Activated CD8-positive, alpha-beta T cell treated with anti-CD3 and anti-CD28 coated beads, Interleukin-2, amount 10 ng/mL, durations not matched to agents 7 days and 5 days (primary cell): ENCODE measurements at regions not wholly inside any gene's neighbourhood (a gene's known extent, or its start where the extent isn't known, plus 50 kb on each side); places are given as distances from the start of the nearest gene placed in this dataset.

Source experiments
- ATAC-seq: fragments of 150-1000 bp; cut with Tn5 transposase; one replicate; pipeline ENCODE4 v1.10.0; 2021; ENCODE audit warnings: moderate library complexity
- CTCF ChIA-PET: fragments of 350-600 bp; sonication (Branson Sonifier 250); formaldehyde crosslinking; loops from one replicate; lab custom pipeline; 2021; ENCODE audit warnings: antibody characterized with exemption; lab: Charles Lee
- POLR2A ChIA-PET: fragments of 350-600 bp; sonication (Branson Sonifier 250); formaldehyde crosslinking; loops from one replicate; lab custom pipeline; 2021; ENCODE audit warnings: antibody characterized with exemption; lab: Charles Lee
- DNase-seq: peaks from one replicate; pipeline ENCODE4 v3.0.0-alpha.2; 2020
- H3K27ac Mint-ChIP-seq: one replicate; pipeline ENCODE4 v1.8.0; 2021; ENCODE audit warnings: mild to moderate bottlenecking, mixed read lengths
- H3K27me3 Mint-ChIP-seq: one replicate; pipeline ENCODE4 v1.8.0; 2021; ENCODE audit warnings: low read depth, mixed read lengths
- H3K36me3 Mint-ChIP-seq: one replicate; pipeline ENCODE4 v1.8.0; 2021; ENCODE audit warnings: low read depth, mixed read lengths
- H3K4me1 Mint-ChIP-seq: one replicate; pipeline ENCODE4 v1.8.0; 2021; ENCODE audit warnings: low read depth, mixed read lengths
- H3K4me3 Mint-ChIP-seq: one replicate; pipeline ENCODE4 v1.8.0; 2021; ENCODE audit warnings: mild to moderate bottlenecking, mixed read lengths
- H3K9me3 Mint-ChIP-seq: one replicate; pipeline ENCODE4 v1.8.0; 2022; ENCODE audit warnings: mixed read lengths; ENCODE audit not compliant: insufficient read depth

DNA sequence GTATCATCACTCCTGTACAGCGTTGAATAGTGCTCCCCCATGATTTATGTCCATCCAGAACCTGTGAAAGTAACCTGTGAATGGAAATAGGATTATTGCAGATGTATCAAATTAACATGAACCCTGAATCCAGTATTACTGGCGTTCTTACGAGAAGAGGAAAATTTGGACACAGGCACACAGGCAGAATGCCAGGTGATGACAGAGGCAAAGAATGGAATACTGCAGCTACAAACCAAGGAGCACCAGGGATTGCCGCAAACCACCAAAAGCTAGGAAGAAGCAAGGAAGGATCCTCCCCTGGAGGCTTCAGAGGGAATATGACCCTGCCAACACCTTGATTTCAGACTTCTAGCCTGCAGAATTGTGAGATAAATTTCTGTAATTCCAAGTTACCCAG lies 113.5 kb upstream of the EGLN3 start:
- peaks cover 34% of the 10 kb centered on the region for H3K27me3 Mint-ChIP-seq
- no peaks in the 10 kb centered on the region for H3K9me3 Mint-ChIP-seq
- CTCF ChIA-PET = no interaction called here
- DNase-seq (no peak), ATAC-seq (no peak)
- POLR2A ChIA-PET = no interaction called here
- H3K4me3 Mint-ChIP-seq = no peak overlapping the region
- H3K27ac Mint-ChIP-seq = no peak overlapping the region
- H3K36me3 Mint-ChIP-seq = peaks cover 7% of the 10 kb centered on the region
- H3K4me1 Mint-ChIP-seq = peaks cover 17% of the 10 kb centered on the region

- Mint-ChIP-seq H3K4me3 (no peak overlapping the region), H3K36me3 (peaks cover 7% of the 10 kb centered on the region), H3K27ac (no peak overlapping the region), H3K9me3 (no peaks in the 10 kb centered on the region), H3K27me3 (peaks cover 34% of the 10 kb centered on the region), H3K4me1 (peaks cover 23% of the 10 kb centered on the region)
- POLR2A ChIA-PET = no interaction called here
- ATAC-seq (no peak), DNase-seq (no peak)
- CTCF ChIA-PET = no interaction called here
Observed at GRCh38 chr14:34063470-34064164, 112.7 kb upstream of the EGLN3 start.

- H3K27ac Mint-ChIP-seq = no peak overlapping the region
- H3K27me3 Mint-ChIP-seq = peaks cover 31% of the 10 kb centered on the region
- H3K4me3 Mint-ChIP-seq = no peak overlapping the region
- ATAC-seq (no peak), DNase-seq (no peak)
- POLR2A ChIA-PET = no interaction called here
- peaks cover 23% of the 10 kb centered on the region for H3K4me1 Mint-ChIP-seq
- no peaks in the 10 kb centered on the region for H3K9me3 Mint-ChIP-seq
- CTCF ChIA-PET = no interaction called here
- H3K36me3 Mint-ChIP-seq = peaks cover 7% of the 10 kb centered on the region
Observed at GRCh38 chr14:34063042-34063441, 112.2 kb upstream of the EGLN3 start.

GRCh38 chr14:34062353-34062973 lies 111.6 kb upstream of the EGLN3 start:
- Mint-ChIP-seq H3K9me3 (no peaks in the 10 kb centered on the region), H3K27me3 (peaks cover 32% of the 10 kb centered on the region), H3K27ac (no peak overlapping the region), H3K4me1 (peaks cover 23% of the 10 kb centered on the region), H3K36me3 (peaks cover 7% of the 10 kb centered on the region), H3K4me3 (no peak overlapping the region)
- DNase-seq = no peak
- ATAC-seq = no peak
- ChIA-PET POLR2A (no interaction called here), CTCF (no interaction called here)

- H3K27ac Mint-ChIP-seq = peak overlapping the region; percentile 92
- peak overlapping the region; percentile 78 for H3K4me3 Mint-ChIP-seq
- H3K36me3 Mint-ChIP-seq = peaks cover 11% of the 10 kb centered on the region
- H3K9me3 Mint-ChIP-seq = no peaks in the 10 kb centered on the region
- peaks cover 35% of the 10 kb centered on the region for H3K4me1 Mint-ChIP-seq
- ChIA-PET CTCF (interaction anchor here (0.7 kb wide), 1 partner anchor 212 kb away, joined by 3 read pairs; no protein-coding TSS in a partner anchor), POLR2A (no interaction called here)
- ATAC-seq (peak; percentile 24), DNase-seq (no peak)
- H3K27me3 Mint-ChIP-seq = peaks cover 35% of the 10 kb centered on the region
Observed at GRCh38 chr14:34060651-34060999, 109.8 kb upstream of the EGLN3 start.

GRCh38 chr14:34059925-34060650 lies 109.2 kb upstream of the EGLN3 start:
- H3K9me3 Mint-ChIP-seq = no peaks in the 10 kb centered on the region
- ATAC-seq (peak; percentile 95), DNase-seq (peak; percentile 70)
- ChIA-PET POLR2A (interaction anchor here (0.8 kb wide), 1 partner anchor 8 kb away, joined by 3 read pairs; no protein-coding TSS in a partner anchor), CTCF (interaction anchor here (0.6 to 1.1 kb wide), 5 partner anchors 8 to 263 kb away, joined by 3 to 6 read pairs (median 3); no protein-coding TSS in a partner anchor)
- H3K4me1 Mint-ChIP-seq = peaks cover 41% of the 10 kb centered on the region
- peak overlapping the region; percentile 78 for H3K4me3 Mint-ChIP-seq
- peaks cover 11% of the 10 kb centered on the region for H3K36me3 Mint-ChIP-seq
- H3K27me3 Mint-ChIP-seq = peaks cover 35% of the 10 kb centered on the region
- H3K27ac Mint-ChIP-seq = peak overlapping the region; percentile 92

DNA sequence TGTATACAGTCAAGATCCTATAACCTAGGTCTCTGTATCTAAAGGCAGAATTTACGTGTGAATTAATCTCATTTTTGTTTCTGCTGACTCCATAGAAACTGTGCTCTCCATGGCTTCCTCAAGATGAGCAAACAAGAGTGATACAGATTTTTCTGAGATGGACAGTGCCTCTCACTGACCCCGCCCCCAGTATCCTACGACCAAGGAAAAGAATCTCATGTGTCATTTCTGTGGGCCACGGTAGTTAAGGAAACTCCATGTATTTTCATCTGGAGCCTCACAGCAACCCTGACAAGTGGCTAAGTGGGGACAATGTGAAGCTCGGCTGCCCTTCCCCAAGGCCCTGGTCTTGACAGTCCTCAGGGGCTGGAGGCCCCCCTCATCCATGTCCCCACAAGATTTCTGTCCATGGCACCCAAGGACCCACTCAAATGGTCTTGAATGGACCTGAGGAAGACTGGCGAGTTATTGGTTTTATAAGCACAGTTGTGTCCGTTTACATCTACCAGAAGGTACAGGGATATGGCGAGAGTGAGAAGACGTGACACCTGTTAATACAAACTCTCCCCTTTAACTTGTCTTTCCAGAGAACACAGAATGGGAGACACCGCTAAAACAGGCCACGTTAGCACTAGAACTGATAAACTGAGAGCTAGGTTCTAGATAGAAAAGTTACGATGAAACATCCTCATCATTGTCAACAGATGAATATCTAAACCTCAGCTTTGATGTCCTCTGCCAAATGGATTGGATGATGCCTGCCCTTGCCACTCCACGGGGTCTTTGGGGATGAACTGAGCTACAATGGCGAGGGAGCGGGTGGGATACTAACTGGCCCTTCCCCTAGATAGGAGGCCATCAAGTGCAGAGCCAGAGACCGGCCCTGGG lies 108.4 kb upstream of the EGLN3 start:
- peaks cover 30% of the 10 kb centered on the region for H3K27me3 Mint-ChIP-seq
- peaks cover 45% of the 10 kb centered on the region for H3K4me1 Mint-ChIP-seq
- peak overlapping the region; percentile 61 for H3K27ac Mint-ChIP-seq
- peak overlapping the region; percentile 69 for H3K4me3 Mint-ChIP-seq
- ATAC-seq = no peak
- peaks cover 14% of the 10 kb centered on the region for H3K36me3 Mint-ChIP-seq
- ChIA-PET CTCF (interaction anchor here (0.6 to 1.1 kb wide), 4 partner anchors 7 to 263 kb away, joined by 3 to 6 read pairs (median 3); no protein-coding TSS in a partner anchor), POLR2A (interaction anchor here (0.8 kb wide), 1 partner anchor 7 kb away, joined by 3 read pairs; no protein-coding TSS in a partner anchor)
- no peaks in the 10 kb centered on the region for H3K9me3 Mint-ChIP-seq
- DNase-seq = no peak

GRCh38 chr14:34058510-34058909 lies 107.6 kb upstream of the EGLN3 start:
- no peaks in the 10 kb centered on the region for H3K9me3 Mint-ChIP-seq
- DNase-seq = no peak
- ATAC-seq = no peak
- POLR2A ChIA-PET = interaction anchor here (0.7 kb wide), 1 partner anchor 65 kb away, joined by 3 read pairs; no protein-coding TSS in a partner anchor
- no peak overlapping the region for H3K27ac Mint-ChIP-seq
- H3K4me1 Mint-ChIP-seq = peaks cover 53% of the 10 kb centered on the region
- peaks cover 24% of the 10 kb centered on the region for H3K27me3 Mint-ChIP-seq
- CTCF ChIA-PET = interaction anchor here (1.0 kb wide), 1 partner anchor 15 kb away, joined by 3 read pairs; no protein-coding TSS in a partner anchor
- peaks cover 18% of the 10 kb centered on the region for H3K36me3 Mint-ChIP-seq
- H3K4me3 Mint-ChIP-seq = no peak overlapping the region

GRCh38 chr14:34056046-34056445 lies 105.2 kb upstream of the EGLN3 start:
- Mint-ChIP-seq H3K27me3 (peaks cover 12% of the 10 kb centered on the region), H3K4me1 (peaks cover 70% of the 10 kb centered on the region), H3K4me3 (no peak overlapping the region), H3K36me3 (peaks cover 25% of the 10 kb centered on the region), H3K9me3 (no peaks in the 10 kb centered on the region), H3K27ac (no peak overlapping the region)
- ChIA-PET POLR2A (interaction anchor here (0.6 kb wide), 1 partner anchor 58 kb away, joined by 3 read pairs; no protein-coding TSS in a partner anchor), CTCF (interaction anchor here (1.4 to 1.6 kb wide), 3 partner anchors 9 to 53 kb away, joined by 3 to 5 read pairs (median 4); no protein-coding TSS in a partner anchor)
- ATAC-seq (no peak), DNase-seq (no peak)

DNA sequence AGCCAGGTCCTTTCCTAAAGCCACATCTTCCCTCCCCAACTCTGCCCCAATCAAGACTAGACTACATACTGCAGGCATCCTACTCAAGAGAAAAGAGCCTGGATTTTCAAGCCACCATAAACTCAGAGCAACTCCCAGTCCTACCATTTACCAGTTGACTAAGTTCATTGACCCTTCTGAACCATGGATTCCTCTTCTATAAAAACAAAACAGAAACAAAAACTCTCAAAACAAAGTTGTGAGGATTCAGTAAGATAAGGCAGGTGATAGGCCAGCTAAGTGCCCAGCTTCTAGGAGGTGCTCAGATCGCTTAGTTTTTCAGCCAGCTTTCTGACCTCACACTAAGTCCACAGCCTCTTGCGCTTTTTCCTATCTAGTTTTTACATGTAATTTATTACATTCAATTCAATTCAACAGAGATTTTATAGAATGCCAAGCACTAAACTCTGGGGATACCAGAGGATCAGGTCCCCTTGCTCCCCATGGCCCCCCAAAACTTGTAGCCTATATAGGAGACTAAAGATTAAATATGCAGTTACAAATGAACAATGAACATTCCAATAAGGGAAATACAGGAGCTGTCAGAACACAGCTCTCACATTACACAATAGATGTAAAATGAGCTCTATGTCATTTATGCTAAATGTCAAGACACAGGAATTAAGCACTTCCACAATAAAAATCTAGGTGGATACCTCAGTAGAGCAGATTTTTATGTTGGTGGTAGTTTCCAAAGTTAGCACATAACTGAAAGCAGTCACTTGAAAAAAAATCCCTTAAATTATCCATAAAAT lies 104.5 kb upstream of the EGLN3 start:
- H3K4me3 Mint-ChIP-seq = no peak overlapping the region
- peaks cover 27% of the 10 kb centered on the region for H3K36me3 Mint-ChIP-seq
- DNase-seq (no peak), ATAC-seq (no peak)
- peaks cover 70% of the 10 kb centered on the region for H3K4me1 Mint-ChIP-seq
- peaks cover 5% of the 10 kb centered on the region for H3K9me3 Mint-ChIP-seq
- CTCF ChIA-PET = interaction anchor here (1.4 to 1.6 kb wide), 3 partner anchors 9 to 52 kb away, joined by 3 to 5 read pairs (median 4); no protein-coding TSS in a partner anchor
- POLR2A ChIA-PET = no interaction called here
- peak overlapping the region; percentile 37 for H3K27ac Mint-ChIP-seq
- peaks cover 8% of the 10 kb centered on the region for H3K27me3 Mint-ChIP-seq
